Left renal pelvis (tissue), 4 donors: ENCODE measurements at regions not wholly inside any gene's neighbourhood (a gene's known extent, or its start where the extent isn't known, plus 50 kb on each side); places are given as distances from the start of the nearest gene placed in this dataset.
"Not testable (repeated sequence)": the region's sequence is repeated elsewhere in the genome, so short reads cannot be mapped to it uniquely, and the experiment has no call there.

Experiments
- DNase-seq, 4 donors: peaks; one replicate each; pipeline ENCODE4 v3.0.0-alpha.2; 2013; ENCODE audit warnings: low read depth in 4 of 4, low spot score in 3 of 4

- DNase-seq: no peak
These were observed 54.1 kb upstream of the PEG3 start for GRCh38 chr19:56894626-56895025.

- no peak for DNase-seq
These were observed 55.6 kb upstream of the PEG3 start for GRCh38 chr19:56896095-56896494.

GRCh38 chr19:56899943-56900342 is 59.4 kb upstream of the PEG3 start:
- no peak for DNase-seq

GRCh38 chr19:56900573-56901097 is 60.1 kb upstream of the PEG3 start:
- no peak for DNase-seq

GRCh38 chr19:56905631-56906150 is 65.2 kb upstream of the PEG3 start:
- DNase-seq: no peak

GRCh38 chr19:56912401-56913112 is 72.0 kb upstream of the PEG3 start:
- no peak for DNase-seq

- not testable (repeated sequence) for DNase-seq
These were observed 72.6 kb upstream of the PEG3 start for GRCh38 chr19:56913113-56913455.

- no peak for DNase-seq
These were observed 76.0 kb upstream of the PEG3 start for GRCh38 chr19:56916528-56916927.

- DNase-seq: no peak
These were observed 77.0 kb upstream of the PEG3 start for GRCh38 chr19:56917529-56917928.

- DNase-seq: no peak
These were observed 77.5 kb upstream of the PEG3 start for GRCh38 chr19:56917998-56918397.

GRCh38 chr19:56918682-56919307 is 78.3 kb upstream of the PEG3 start:
- DNase-seq: no peak

GRCh38 chr19:56919308-56919995 is 78.9 kb upstream of the PEG3 start:
- DNase-seq: no peak

- DNase-seq: not testable (repeated sequence)
These were observed 85.6 kb upstream of the PEG3 start for GRCh38 chr19:56926094-56926493.

GRCh38 chr19:56927294-56927693 is 86.8 kb upstream of the PEG3 start:
- no peak for DNase-seq

- DNase-seq: no peak
These were observed 87.3 kb upstream of the PEG3 start for GRCh38 chr19:56927791-56928207.

GRCh38 chr19:56930647-56931535 is 90.4 kb upstream of the PEG3 start:
- no peak for DNase-seq

- no peak for DNase-seq
These were observed 92.6 kb upstream of the PEG3 start for GRCh38 chr19:56933014-56933705.

GRCh38 chr19:56934438-56935090 is 94.0 kb upstream of the PEG3 start:
- no peak for DNase-seq

- DNase-seq: no peak
These were observed 99.4 kb upstream of the PEG3 start for GRCh38 chr19:56939951-56940350.
